ENCODE measurements at regions not wholly inside any gene's neighbourhood (a gene's known extent, or its start where the extent isn't known, plus 50 kb on each side); places are given as distances from the start of the nearest gene placed in this dataset.

GRCh38 chr4:19038231-19038630 lies 1016.7 kb upstream of the LCORL start:
- Histone ChIP-seq H2AFZ (ENCODE audit: low read depth, low read length, severe bottlenecking) (no peak overlapping the region), H3K9ac (ENCODE audit: low read length) (no peak overlapping the region)
- no peak for TF ChIP-seq EZH2phosphoT487 (conservative IDR thresholded peaks at IDR 0.05; ENCODE audit: low read length)
- no peak for TF ChIP-seq CTCF (IDR thresholded peaks at IDR 0.05; ENCODE audit: insufficient read depth, low read length, poor library complexity, severe bottlenecking)

GRCh38 chr4:19033816-19034733 lies 1012.5 kb upstream of the LCORL start:
- H3K4me3 ChIP-seq (ENCODE audit: insufficient read depth, low read length, poor library complexity, severe bottlenecking) = no peak overlapping the region
- no peaks in the 10 kb centered on the region for H3K9me2 ChIP-seq (replicated peaks; ENCODE audit: insufficient read depth, low read length)
- no peak overlapping the region for H2AFZ ChIP-seq (ENCODE audit: low read depth, low read length, severe bottlenecking)
- H3K4me2 ChIP-seq (ENCODE audit: low read depth, low read length, poor library complexity, severe bottlenecking) = no peak overlapping the region
- TF ChIP-seq EZH2phosphoT487 (conservative IDR thresholded peaks at IDR 0.05; ENCODE audit: low read length) (no peak), CTCF (IDR thresholded peaks at IDR 0.05; ENCODE audit: insufficient read depth, low read length, poor library complexity, severe bottlenecking) (no peak)
- H3K36me3 ChIP-seq (ENCODE audit: low read length) = no peaks in the 10 kb centered on the region
- H4K20me1 ChIP-seq (ENCODE audit: low read depth, low read length) = no peaks in the 10 kb centered on the region
- H3K9ac ChIP-seq (ENCODE audit: low read length) = no peak overlapping the region
- H3K27ac ChIP-seq (ENCODE audit: low read depth, low read length) = no peak overlapping the region
- H3K9me3 ChIP-seq (ENCODE audit: insufficient read depth, low read length) = no peaks in the 10 kb centered on the region
- H3F3A ChIP-seq (ENCODE audit: insufficient read depth) = no peaks in the 10 kb centered on the region
- no peaks in the 10 kb centered on the region for H3K79me2 ChIP-seq (ENCODE audit: insufficient read depth, low read length)
- no peaks in the 10 kb centered on the region for H3K27me3 ChIP-seq (ENCODE audit: low read length)

More at GRCh38 chr4:19038231-19038630, 1016.7 kb upstream of the LCORL start:
- Histone ChIP-seq H3K9me2 (replicated peaks; ENCODE audit: insufficient read depth, low read length) (no peaks in the 10 kb centered on the region), H3K4me2 (ENCODE audit: low read depth, low read length, poor library complexity, severe bottlenecking) (no peak overlapping the region), H3K27ac (ENCODE audit: low read depth, low read length) (no peak overlapping the region), H3K79me2 (ENCODE audit: insufficient read depth, low read length) (no peaks in the 10 kb centered on the region), H4K20me1 (ENCODE audit: low read depth, low read length) (no peaks in the 10 kb centered on the region), H3K27me3 (ENCODE audit: low read length) (no peaks in the 10 kb centered on the region), H3K4me3 (ENCODE audit: insufficient read depth, low read length, poor library complexity, severe bottlenecking) (no peak overlapping the region), H3K9me3 (ENCODE audit: insufficient read depth, low read length) (no peaks in the 10 kb centered on the region), H3K36me3 (ENCODE audit: low read length) (no peaks in the 10 kb centered on the region), H3F3A (ENCODE audit: insufficient read depth) (no peaks in the 10 kb centered on the region)

GRCh38 chr4:19030536-19030935 lies 1009.0 kb upstream of the LCORL start:
- H3K9ac ChIP-seq (ENCODE audit: low read length) = no peak overlapping the region
- no peak overlapping the region for H3K4me3 ChIP-seq (ENCODE audit: insufficient read depth, low read length, poor library complexity, severe bottlenecking)
- TF ChIP-seq CTCF (IDR thresholded peaks at IDR 0.05; ENCODE audit: insufficient read depth, low read length, poor library complexity, severe bottlenecking) = no peak
- no peak for TF ChIP-seq EZH2phosphoT487 (conservative IDR thresholded peaks at IDR 0.05; ENCODE audit: low read length)
- no peaks in the 10 kb centered on the region for H3K79me2 ChIP-seq (ENCODE audit: insufficient read depth, low read length)
- no peaks in the 10 kb centered on the region for H3F3A ChIP-seq (ENCODE audit: insufficient read depth)
- H2AFZ ChIP-seq (ENCODE audit: low read depth, low read length, severe bottlenecking) = no peak overlapping the region
- no peaks in the 10 kb centered on the region for H3K9me3 ChIP-seq (ENCODE audit: insufficient read depth, low read length)
- no peak overlapping the region for H3K27ac ChIP-seq (ENCODE audit: low read depth, low read length)
- H3K36me3 ChIP-seq (ENCODE audit: low read length) = no peaks in the 10 kb centered on the region
- H4K20me1 ChIP-seq (ENCODE audit: low read depth, low read length) = no peaks in the 10 kb centered on the region
- no peaks in the 10 kb centered on the region for H3K27me3 ChIP-seq (ENCODE audit: low read length)
- no peaks in the 10 kb centered on the region for H3K9me2 ChIP-seq (replicated peaks; ENCODE audit: insufficient read depth, low read length)
- H3K4me2 ChIP-seq (ENCODE audit: low read depth, low read length, poor library complexity, severe bottlenecking) = no peak overlapping the region

All from SU-DHL-6 (cell line).